Neuronal stem cell (in vitro differentiated cells): ENCODE measurements at regions not wholly inside any gene's neighbourhood (a gene's known extent, or its start where the extent isn't known, plus 50 kb on each side); places are given as distances from the start of the nearest gene placed in this dataset.

Experiments
- DNase-seq: peaks from one replicate; pipeline ENCODE4 v3.0.0-alpha.2; 2013; ENCODE audit warnings: low spot score
- H2AFZ ChIP-seq: one replicate; pipeline ENCODE4 v1.6.1; 2013; ENCODE audit warnings: mild to moderate bottlenecking, low read length, inconsistent platforms
- H2AK5ac ChIP-seq: 2 replicates; pipeline ENCODE4 v1.6.1; 2013; ENCODE audit warnings: low read depth, mild to moderate bottlenecking, inconsistent platforms, low read length, moderate library complexity, mixed read lengths
- H2BK120ac ChIP-seq: 2 replicates; pipeline ENCODE4 v1.6.1; 2013; ENCODE audit warnings: low read depth, mild to moderate bottlenecking, inconsistent platforms, low read length, moderate library complexity, mixed read lengths
- H2BK12ac ChIP-seq: one replicate; pipeline ENCODE4 v1.6.1; 2013; ENCODE audit warnings: low read length, inconsistent platforms
- H2BK15ac ChIP-seq: 2 replicates; pipeline ENCODE4 v1.6.1; 2013; ENCODE audit warnings: mild to moderate bottlenecking, low read length, inconsistent platforms, mixed read lengths
- H2BK5ac ChIP-seq: one replicate; pipeline ENCODE4 v1.6.1; 2013; ENCODE audit warnings: inconsistent platforms, mild to moderate bottlenecking, low read length, moderate library complexity
- H3K14ac ChIP-seq: one replicate; pipeline ENCODE4 v1.6.1; 2013; ENCODE audit warnings: low read length, inconsistent platforms
- H3K18ac ChIP-seq: 2 replicates; pipeline ENCODE4 v1.6.1; 2013; ENCODE audit warnings: low read length, inconsistent platforms
- H3K23ac ChIP-seq: 2 replicates; pipeline ENCODE4 v1.6.1; 2013; ENCODE audit warnings: low read depth, mild to moderate bottlenecking, mixed read lengths, low read length, inconsistent platforms; ENCODE audit not compliant: poor library complexity
- H3K27ac ChIP-seq: replicated peaks from 3 replicates; pipeline ENCODE4 v1.5.1; 2013; ENCODE audit warnings: low read length, inconsistent platforms
- H3K27me3 ChIP-seq, 3 experiments: 2 replicates each; pipeline ENCODE4 v1.6.1; 2013; ENCODE audit warnings: low read length in 3 of 3, mild to moderate bottlenecking in 2 of 3, inconsistent platforms in 1 of 3, low read depth in 1 of 3, mixed read lengths in 1 of 3, moderate library complexity in 1 of 3; ENCODE audit not compliant: control insufficient read depth in 3 of 3, insufficient read depth in 3 of 3
- H3K36me3 ChIP-seq, 2 donors: replicated peaks in 1 of 2; 2 replicates each; pipeline ENCODE4 v1.6.1; 2013; ENCODE audit warnings: low read length in 2 of 2; ENCODE audit not compliant: control insufficient read depth in 2 of 2, insufficient read depth in 2 of 2
- H3K4ac ChIP-seq: 2 replicates; pipeline ENCODE4 v1.6.1; 2013; ENCODE audit warnings: inconsistent platforms, mild to moderate bottlenecking, low read length, moderate library complexity
- H3K4me1 ChIP-seq, 2 donors: 1 replicate in 1 of 2; 2 replicates in 1 of 2; pipeline ENCODE4 v1.6.1; 2013; ENCODE audit warnings: low read length in 2 of 2, low read depth in 1 of 2; ENCODE audit not compliant: control insufficient read depth in 2 of 2, insufficient read depth in 1 of 2
- H3K4me2 ChIP-seq: one replicate; pipeline ENCODE4 v1.6.1; 2013; ENCODE audit warnings: mild to moderate bottlenecking, low read length, inconsistent platforms; ENCODE audit not compliant: insufficient read depth, poor library complexity, severe bottlenecking
- H3K4me3 ChIP-seq, 2 donors: 2 replicates each; pipeline ENCODE4 v1.5.1; 2013; ENCODE audit warnings: low read length in 2 of 2, mild to moderate bottlenecking in 2 of 2, inconsistent platforms in 1 of 2, moderate library complexity in 1 of 2
- H3K79me1 ChIP-seq: one replicate; pipeline ENCODE4 v1.6.1; 2013; ENCODE audit warnings: low read depth, mild to moderate bottlenecking, inconsistent platforms, low read length, moderate library complexity
- H3K9ac ChIP-seq: one replicate; pipeline ENCODE4 v1.6.1; 2013; ENCODE audit warnings: mild to moderate bottlenecking, low read depth, low read length, inconsistent platforms; ENCODE audit not compliant: poor library complexity
- H3K9me3 ChIP-seq, 2 donors: replicated peaks in 1 of 2; 2 replicates each; pipeline versions ENCODE3 to v1.6.1; 2013; ENCODE audit warnings: low read length in 2 of 2, mild to moderate bottlenecking in 2 of 2, inconsistent platforms in 1 of 2, low read depth in 1 of 2, mixed read lengths in 1 of 2, moderate library complexity in 1 of 2; ENCODE audit not compliant: control insufficient read depth in 2 of 2, insufficient read depth in 1 of 2
- H4K8ac ChIP-seq: one replicate; pipeline ENCODE4 v1.6.1; 2013; ENCODE audit warnings: low read depth, mild to moderate bottlenecking, inconsistent platforms, low read length, moderate library complexity
- H4K91ac ChIP-seq: one replicate; pipeline ENCODE4 v1.6.1; 2013; ENCODE audit warnings: low read length, low read depth, mild to moderate bottlenecking, inconsistent platforms; ENCODE audit not compliant: poor library complexity
- WGBS, 2 donors: extraction: QIAGEN DNeasy Blood & Tissue Kit; methylation state at CpG; one replicate each; pipeline ENCODE4 v1.1.7; 2013; ENCODE audit warnings: missing lambda C conversion rate in 2 of 2, mixed read lengths in 1 of 2; ENCODE audit not compliant: insufficient read length in 2 of 2, insufficient replicate concordance in 1 of 2; ENCODE audit errors: extremely low coverage in 2 of 2; 5-methylcytosine and 5-hydroxymethylcytosine counted together

DNA sequence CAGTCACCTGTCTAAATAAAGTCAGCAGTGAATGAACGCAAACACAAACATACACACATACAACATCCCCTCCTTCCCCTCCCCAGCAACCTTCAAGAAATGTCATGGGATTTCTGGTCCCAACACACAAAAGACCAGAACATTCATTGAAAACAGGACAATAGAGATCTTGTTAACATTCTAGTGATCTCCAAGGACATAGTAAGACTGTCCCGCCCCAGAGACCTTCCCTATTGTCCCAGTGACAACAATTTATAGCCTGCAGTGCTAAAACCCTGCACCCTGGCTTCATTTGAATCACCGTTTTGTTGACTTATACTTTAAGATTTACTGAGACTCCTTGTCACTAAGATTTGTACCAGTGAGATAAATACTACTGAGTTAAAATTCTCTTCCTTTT lies 143.9 kb upstream of the NOX3 start:
- Histone ChIP-seq H3K9ac (no peak overlapping the region), H2AK5ac (no peak overlapping the region), H3K27me3 (peaks cover 0 to 64% (median 0%) of the 10 kb centered on the region in 3 experiments), H3K4me3 (no peak overlapping the region), H3K4me2 (no peak overlapping the region), H2BK120ac (no peak overlapping the region), H3K4me1 (peaks cover 3 to 4% of the 10 kb centered on the region in 2 donors), H2BK12ac (no peak overlapping the region), H2AFZ (no peak overlapping the region), H4K8ac (no peak overlapping the region), H3K79me1 (no peaks in the 10 kb centered on the region), H4K91ac (no peak overlapping the region), H3K36me3 (no peaks in the 10 kb centered on the region), H2BK5ac (no peak overlapping the region), H3K18ac (no peak overlapping the region), H3K23ac (no peak overlapping the region), H3K4ac (no peak overlapping the region), H3K9me3 (no peaks in the 10 kb centered on the region), H3K27ac (no peak overlapping the region), H3K14ac (no peak overlapping the region), H2BK15ac (no peak overlapping the region)
- WGBS, 2 donors = no CpG with 5 or more reads among the region's 3 CpGs
- peak; percentile 60 for DNase-seq

DNA sequence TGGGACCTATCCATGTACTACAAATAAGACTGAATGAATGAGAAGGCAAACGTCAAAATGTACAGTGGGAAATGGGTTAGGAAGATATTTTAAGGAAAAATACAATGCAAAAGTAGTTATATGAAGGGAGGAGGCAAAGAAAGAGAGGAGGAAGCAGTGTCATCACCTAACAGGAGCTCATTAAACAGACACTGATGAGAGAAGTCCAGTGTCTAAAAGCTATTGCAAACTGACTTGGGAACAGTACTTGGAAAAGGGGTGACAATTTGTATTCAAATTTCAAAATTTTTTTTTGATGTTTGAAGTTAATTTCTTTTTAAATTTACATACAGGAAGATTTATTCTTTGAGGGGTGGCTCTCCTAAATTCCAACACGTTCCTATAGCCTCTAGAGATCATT lies 143.5 kb upstream of the NOX3 start:
- H4K91ac ChIP-seq = no peak overlapping the region
- no CpG with 5 or more reads among the region's 2 CpGs for whole genome bisulfite sequencing, 2 donors
- H3K27ac ChIP-seq = no peak overlapping the region

DNA sequence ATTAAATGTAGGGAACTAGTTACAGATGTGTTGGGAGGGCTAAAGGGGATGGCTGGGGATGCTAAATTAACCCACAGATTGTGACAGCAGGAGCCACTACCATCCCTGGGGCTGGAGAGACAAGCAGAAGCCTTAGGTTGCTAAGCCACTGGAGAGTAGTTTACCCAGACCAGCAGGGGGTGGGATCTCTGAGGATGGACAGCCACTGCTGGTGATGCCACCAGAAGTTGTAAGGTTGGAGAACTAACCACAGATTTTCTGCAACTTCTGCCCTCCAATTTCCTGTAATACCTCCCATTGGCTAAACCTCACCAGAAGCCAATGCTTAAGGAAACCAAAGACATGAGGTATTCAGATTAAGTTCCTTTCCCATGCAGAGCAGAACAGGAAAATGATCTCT lies 139.6 kb upstream of the NOX3 start:
- H3K4me1 ChIP-seq = peaks cover 3 to 4% of the 10 kb centered on the region in 2 donors
- H3K4me2 ChIP-seq = no peak overlapping the region
- no peak overlapping the region for H2BK5ac ChIP-seq
- no peak overlapping the region for H3K4me3 ChIP-seq
- no peak overlapping the region for H3K9ac ChIP-seq
- no peak overlapping the region for H2BK120ac ChIP-seq
- no peak overlapping the region for H2BK15ac ChIP-seq
- no peak overlapping the region for H3K27ac ChIP-seq
- no peak overlapping the region for H2BK12ac ChIP-seq
- H2AFZ ChIP-seq = no peak overlapping the region
- H3K27me3 ChIP-seq = peaks cover 0 to 43% (median 0%) of the 10 kb centered on the region in 3 experiments
- no peaks in the 10 kb centered on the region for H3K9me3 ChIP-seq
- no peak overlapping the region for H3K18ac ChIP-seq
- H3K36me3 ChIP-seq = no peaks in the 10 kb centered on the region
- H4K8ac ChIP-seq = no peak overlapping the region
- H4K91ac ChIP-seq = no peak overlapping the region
- H3K23ac ChIP-seq = no peak overlapping the region
- no peak overlapping the region for H2AK5ac ChIP-seq
- no peak overlapping the region for H3K14ac ChIP-seq
- H3K4ac ChIP-seq = no peak overlapping the region
- H3K79me1 ChIP-seq = no peaks in the 10 kb centered on the region
- no peak for DNase-seq

More for the DNA sequence above, 143.5 kb upstream of the NOX3 start:
- no peak for DNase-seq
- Histone ChIP-seq H3K4me1 (peaks cover 3 to 4% of the 10 kb centered on the region in 2 donors), H3K9me3 (no peaks in the 10 kb centered on the region), H3K4ac (no peak overlapping the region), H4K8ac (no peak overlapping the region), H2BK120ac (no peak overlapping the region), H3K14ac (no peak overlapping the region), H2AFZ (no peak overlapping the region), H3K18ac (no peak overlapping the region), H3K36me3 (no peaks in the 10 kb centered on the region), H2AK5ac (no peak overlapping the region), H2BK15ac (no peak overlapping the region), H3K23ac (no peak overlapping the region), H3K4me3 (no peak overlapping the region), H3K27me3 (peaks cover 0 to 64% (median 0%) of the 10 kb centered on the region in 3 experiments), H2BK5ac (no peak overlapping the region), H2BK12ac (no peak overlapping the region), H3K9ac (no peak overlapping the region), H3K4me2 (no peak overlapping the region), H3K79me1 (no peaks in the 10 kb centered on the region)

DNA sequence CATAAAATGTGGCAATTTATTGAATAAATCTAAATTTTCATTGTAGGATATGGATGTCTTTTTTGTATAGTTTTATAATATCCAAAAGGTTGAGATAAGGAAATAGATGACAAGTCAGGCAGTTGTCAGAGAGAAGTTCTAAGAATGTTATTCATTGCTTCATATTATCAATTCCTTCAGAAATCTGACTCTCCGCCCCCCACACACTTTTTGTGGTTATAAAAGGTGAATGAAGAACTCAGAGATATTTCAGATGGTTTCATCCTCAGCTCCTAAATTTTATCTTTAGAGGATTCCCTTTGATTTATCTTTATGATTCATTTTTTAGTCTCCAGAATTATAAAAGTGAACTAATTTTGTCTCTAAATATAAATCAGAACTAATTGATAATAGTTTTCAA lies 136.1 kb upstream of the NOX3 start:
- no peak overlapping the region for H3K4me3 ChIP-seq
- H3K9me3 ChIP-seq = no peaks in the 10 kb centered on the region
- H3K14ac ChIP-seq = no peak overlapping the region
- no peak overlapping the region for H2BK12ac ChIP-seq
- H3K79me1 ChIP-seq = no peaks in the 10 kb centered on the region
- H2AK5ac ChIP-seq = no peak overlapping the region
- no peak overlapping the region for H2AFZ ChIP-seq
- no peak overlapping the region for H3K4me2 ChIP-seq
- no peak overlapping the region for H2BK120ac ChIP-seq
- H3K4ac ChIP-seq = no peak overlapping the region
- no peak overlapping the region for H3K23ac ChIP-seq
- WGBS, 2 donors = no CpG with 5 or more reads among the region's 1 CpG
- H3K18ac ChIP-seq = no peak overlapping the region
- no peaks in the 10 kb centered on the region for H3K4me1 ChIP-seq
- no peak overlapping the region for H4K91ac ChIP-seq
- no peaks in the 10 kb centered on the region for H3K36me3 ChIP-seq
- H4K8ac ChIP-seq = no peak overlapping the region
- H3K9ac ChIP-seq = no peak overlapping the region
- DNase-seq = no peak
- peaks cover 0 to 25% (median 0%) of the 10 kb centered on the region in 3 experiments for H3K27me3 ChIP-seq
- H3K27ac ChIP-seq = no peak overlapping the region
- H2BK5ac ChIP-seq = no peak overlapping the region
- no peak overlapping the region for H2BK15ac ChIP-seq
